HG02759 (cell line): ENCODE measurements at regions not wholly inside any gene's neighbourhood (a gene's known extent, or its start where the extent isn't known, plus 50 kb on each side); places are given as distances from the start of the nearest gene placed in this dataset.

Experiments used
- ATAC-seq: cut with Tn5 transposase; IDR thresholded peaks from one replicate; pipeline ENCODE4 v1.9.1; 2021; ENCODE audit warnings: mild to moderate bottlenecking, moderate library complexity; ENCODE audit not compliant: unreplicated experiment

DNA sequence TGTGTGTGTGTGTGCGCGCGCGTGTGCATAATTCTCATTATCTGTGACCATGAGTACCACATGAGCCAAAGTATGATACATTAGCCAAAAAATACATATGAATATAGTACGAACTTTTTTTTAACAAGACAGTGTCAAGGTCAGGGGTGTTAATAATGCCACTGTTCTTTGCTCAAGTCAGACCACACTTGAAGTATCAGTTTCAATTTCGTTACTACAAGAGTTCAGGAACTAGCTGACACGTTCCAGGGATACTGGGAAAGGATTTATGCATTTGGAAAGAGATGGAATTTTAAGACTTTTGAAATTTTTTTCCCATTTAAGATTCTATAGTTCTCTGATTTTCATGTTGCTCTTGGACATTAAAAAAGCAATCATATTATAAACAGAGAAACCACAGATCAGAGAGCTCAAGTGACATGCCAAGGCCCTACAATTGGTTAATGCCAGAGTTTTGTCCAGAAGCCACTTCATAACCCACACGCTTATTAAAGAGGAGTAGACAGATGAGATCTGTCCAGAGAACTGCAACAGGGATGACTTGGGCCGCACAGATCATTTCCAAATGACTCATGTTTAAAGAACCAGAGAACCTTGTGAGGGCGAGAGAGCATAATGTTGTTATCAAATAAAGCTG, 718.8 kb upstream of the SGCG start:
- no peak for ATAC-seq

- ATAC-seq, result no peak
Measured at GRCh38 chr13:22463089-22463488, 717.7 kb upstream of the SGCG start.

GRCh38 chr13:22468045-22468444, 712.7 kb upstream of the SGCG start:
- ATAC-seq, result no peak

GRCh38 chr13:22468824-22469223, 712.0 kb upstream of the SGCG start:
- no peak for ATAC-seq

- no peak for ATAC-seq
Measured at GRCh38 chr13:22469452-22469851, 711.3 kb upstream of the SGCG start.

DNA sequence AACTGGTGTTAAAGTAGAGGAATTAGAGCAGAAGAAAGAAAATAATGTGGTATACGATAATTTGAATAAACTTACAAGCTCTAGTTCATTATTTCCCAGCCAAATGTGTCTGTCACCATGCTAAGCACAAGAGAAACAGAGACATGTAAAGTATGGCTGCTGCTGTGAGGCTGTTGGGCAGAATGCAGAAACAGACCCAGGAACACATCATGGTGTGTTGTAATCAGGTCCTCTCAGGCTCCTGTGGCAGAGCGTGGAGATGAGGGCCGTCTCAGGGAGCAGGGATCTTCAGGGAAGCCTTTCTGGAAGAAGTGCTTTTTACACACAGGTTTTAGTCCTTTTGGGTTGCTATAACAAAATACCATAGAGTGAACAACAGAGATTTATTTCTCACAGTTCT, 710.7 kb upstream of the SGCG start:
- ATAC-seq, result no peak

DNA sequence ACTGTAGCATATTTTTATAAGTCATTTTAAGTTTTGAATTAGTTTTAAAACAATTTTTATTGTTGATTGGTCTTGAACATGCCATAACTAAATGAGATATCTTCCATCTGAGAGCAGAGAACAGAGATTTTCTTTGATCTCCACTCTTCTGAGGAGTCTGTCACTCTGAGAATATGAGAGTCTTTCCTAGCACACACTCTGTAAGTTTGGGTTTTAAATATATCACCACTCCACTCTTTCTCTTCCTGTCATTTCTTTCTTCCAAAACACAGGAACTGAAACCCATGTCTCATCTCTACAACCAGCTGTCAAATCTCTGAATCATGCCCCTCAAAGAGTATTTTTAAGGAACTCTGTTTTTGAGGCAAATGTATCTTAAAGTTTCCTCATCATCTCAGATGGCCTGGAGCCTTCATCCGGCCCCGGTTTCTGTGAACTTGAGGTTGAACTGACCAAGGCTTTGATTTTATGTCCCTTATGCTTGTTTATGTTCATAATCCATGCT, 698.2 kb upstream of the SGCG start:
- ATAC-seq, result no peak

DNA sequence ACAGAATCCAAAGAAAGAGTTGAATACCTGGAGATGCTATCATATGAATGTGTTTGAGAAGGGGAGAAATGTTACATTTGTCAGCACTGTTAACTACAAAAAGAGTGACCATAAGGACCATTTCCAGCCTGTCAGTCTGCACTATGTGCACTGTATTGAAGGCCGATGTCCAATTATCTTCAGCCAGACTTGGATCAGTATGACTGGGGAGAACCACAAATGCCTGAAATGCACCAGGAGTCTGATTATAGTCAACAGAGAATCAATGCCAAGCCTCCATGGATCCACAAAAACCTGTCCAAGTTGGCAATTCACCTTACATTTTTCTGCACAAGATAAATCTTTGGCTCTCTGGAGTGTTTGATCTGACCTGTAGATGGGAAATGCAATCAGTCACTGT, 697.5 kb upstream of the SGCG start:
- no peak for ATAC-seq

DNA sequence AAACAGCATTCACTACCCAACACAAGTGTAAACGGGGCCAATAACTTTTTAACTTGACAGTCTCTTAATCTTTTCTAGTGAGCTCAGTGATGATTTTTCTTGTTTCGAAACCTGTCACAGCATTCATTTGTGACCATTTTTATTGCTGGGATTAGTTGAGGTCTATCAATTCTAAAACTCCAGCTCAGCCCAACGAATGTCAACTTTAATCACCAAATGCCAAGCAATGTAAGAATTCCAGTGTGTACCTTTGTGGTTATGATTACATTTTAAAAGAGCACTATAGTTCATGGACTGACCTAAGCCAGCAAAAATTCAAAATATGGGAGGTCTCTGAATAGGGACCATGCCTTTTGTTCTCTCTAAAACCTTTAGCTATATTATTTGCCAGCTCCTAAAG, 694.3 kb upstream of the SGCG start:
- ATAC-seq, result no peak

- no peak for ATAC-seq
Measured at GRCh38 chr13:22487932-22488331, 692.8 kb upstream of the SGCG start.

GRCh38 chr13:22489771-22490170, 691.0 kb upstream of the SGCG start:
- no peak for ATAC-seq

DNA sequence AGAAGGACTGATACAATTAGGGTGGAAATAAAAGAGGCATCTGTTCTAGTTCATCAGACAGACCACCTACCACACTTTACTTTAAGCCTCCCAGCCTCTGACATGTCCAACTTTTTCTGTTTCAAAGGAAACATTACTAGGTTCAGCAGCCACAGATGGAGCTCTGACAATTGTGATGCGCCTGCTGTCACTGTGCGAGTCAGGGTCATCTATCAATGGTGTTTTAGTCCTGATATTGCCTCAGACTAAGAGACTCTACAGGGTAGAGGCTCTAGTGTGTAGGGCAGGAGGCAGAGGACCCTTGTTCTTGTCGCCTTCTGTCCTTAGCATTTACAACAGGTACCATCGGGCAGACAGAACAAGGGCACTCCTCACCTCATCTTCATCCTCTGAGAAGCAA, 685.0 kb upstream of the SGCG start:
- ATAC-seq, result no peak

DNA sequence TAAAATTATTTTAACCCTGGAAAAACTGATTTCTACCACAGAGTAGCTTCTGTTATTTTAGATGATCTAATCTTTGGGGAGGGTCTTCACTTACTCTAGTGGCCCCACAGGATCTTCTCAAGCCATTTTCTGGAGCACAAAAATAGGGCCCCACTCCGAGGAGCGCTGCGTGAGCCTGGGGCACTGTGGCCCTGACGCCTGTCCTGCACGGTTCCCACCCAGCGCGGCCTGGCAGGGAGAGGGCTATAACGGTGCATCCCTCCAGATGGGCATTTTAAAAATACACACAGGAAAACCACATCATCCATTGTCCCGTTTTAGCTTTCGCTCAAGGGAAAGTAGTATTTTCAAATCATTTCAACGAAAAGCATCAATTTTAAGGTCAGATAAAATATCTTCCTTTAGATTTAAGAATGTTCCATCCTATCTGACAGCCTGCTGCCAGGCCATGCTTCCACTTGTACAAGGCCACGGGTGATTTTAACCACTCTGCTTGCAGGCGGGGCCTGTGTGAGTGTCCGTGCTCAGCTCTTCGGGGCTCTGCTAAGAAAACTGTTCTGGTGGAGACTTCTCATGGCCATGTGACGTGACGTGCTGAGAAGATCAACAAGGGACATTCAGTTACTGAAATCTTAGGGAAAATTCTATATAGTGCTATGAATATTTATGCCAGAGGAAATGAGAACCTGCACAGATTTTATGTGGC, 683.8 kb upstream of the SGCG start:
- ATAC-seq, result no peak

DNA sequence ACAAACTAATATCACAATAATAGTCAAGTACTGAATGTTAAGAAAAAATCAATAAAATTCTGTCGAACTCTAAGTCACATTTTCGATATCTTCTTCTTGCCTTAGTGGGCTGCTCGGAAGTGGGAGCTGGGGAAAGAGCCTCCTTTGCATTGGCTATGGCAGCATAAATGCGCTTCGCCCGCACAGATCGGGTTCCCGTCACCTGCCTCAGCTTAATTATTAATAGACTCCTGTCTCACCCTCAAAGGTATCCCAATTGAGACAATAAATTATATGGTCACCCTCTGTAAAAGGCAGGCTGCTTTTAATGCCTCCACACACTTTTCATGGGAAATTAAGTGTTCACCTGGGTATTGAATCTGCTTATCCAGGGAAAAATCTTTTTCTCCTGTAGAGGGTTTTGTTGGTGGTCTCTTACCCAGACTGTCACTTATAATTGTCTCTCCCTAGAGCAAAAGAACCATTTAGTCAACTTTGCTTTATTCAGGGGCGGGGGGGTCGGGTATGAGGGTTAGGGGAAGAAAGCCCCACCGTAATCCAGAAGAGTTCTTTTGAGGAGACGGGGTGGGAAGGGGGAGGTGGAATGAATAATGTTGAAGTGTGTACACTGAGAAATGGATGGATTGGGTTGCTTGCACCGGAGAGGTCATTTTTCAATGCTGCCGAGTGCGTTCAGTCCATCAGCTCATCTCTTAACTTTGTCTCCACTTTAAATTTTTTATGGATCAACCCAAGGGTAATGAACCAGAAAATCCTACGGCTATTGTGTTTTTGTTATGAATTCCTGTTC, 682.6 kb upstream of the SGCG start:
- no peak for ATAC-seq

DNA sequence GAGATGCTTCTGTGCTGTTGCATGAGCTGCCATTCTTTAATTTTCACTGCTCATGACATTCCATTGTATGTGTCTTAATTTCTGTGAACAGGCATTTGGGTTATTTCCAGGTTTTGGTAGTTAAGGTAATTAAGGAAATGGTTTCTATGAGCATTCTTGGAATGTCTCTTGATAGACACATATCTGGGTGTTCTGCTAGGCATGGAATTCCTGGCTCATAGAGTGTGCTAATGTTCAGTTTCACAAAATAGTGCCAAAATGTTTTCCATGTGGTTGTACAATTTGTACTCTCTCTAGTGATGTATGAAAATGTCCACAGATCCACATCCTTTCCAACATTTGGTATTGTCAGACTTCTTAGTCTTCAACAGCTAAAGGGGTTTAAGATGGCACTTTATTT, 680.9 kb upstream of the SGCG start:
- ATAC-seq, result no peak

GRCh38 chr13:22505489-22505888, 675.3 kb upstream of the SGCG start:
- no peak for ATAC-seq

GRCh38 chr13:22506096-22506691, 674.6 kb upstream of the SGCG start:
- no peak for ATAC-seq

DNA sequence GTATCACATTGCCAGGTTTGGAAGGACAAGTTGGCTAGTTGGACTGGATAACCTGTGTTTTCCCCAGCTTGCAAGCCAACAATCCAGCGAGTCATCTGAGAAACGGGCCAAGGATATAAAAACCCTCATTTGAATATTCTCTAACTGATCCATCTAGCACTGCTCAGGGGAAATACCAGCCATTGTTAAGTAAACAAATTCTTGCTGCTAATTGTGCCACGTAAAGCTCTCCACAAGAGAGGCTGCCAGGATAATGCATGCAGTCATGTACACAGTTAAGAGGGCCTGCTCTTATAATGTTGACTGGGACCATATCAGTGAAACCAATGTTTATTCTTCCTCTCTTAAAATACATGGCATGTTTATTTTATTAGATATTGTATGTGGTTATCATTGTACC, 663.2 kb upstream of the SGCG start:
- no peak for ATAC-seq

DNA sequence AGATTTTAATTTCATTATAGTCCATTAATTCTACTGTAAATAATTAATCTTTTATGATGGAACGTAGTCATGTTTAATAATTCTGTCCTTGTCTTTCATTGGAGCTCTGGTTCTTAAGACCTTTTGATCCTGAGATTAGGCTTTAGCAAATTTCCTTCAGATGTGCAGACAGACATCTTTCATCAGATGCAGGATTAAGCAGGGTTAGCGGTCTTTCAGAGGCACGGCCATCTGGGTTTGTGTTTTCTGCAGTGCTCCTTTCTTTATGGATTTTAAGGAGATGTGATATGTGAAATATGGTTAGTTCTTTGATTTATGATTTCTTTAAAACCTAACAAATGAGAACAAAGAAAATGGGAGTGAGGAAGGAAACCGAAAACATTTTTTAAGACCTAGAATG, 643.9 kb upstream of the SGCG start:
- no peak for ATAC-seq

GRCh38 chr13:22538400-22538799, 642.4 kb upstream of the SGCG start:
- no peak for ATAC-seq

DNA sequence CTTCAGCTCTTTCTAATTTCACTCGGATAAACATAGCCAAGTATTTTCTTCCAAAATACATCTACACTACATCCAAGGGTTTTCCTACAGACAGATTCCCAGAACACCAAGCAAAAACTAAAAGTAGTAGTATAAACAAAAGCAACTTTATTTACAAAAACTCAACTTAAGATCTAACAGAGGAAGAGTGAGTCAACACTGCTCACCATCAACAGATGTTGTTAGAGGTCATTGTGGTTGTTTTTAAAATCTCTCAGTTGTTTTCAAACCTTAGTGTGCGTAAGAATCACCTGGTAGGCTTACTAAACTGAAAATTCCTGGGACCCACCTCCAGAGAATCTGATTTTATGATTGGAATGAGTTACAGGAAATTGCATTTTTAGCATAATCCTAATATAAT, 631.7 kb upstream of the SGCG start:
- ATAC-seq, result no peak

DNA sequence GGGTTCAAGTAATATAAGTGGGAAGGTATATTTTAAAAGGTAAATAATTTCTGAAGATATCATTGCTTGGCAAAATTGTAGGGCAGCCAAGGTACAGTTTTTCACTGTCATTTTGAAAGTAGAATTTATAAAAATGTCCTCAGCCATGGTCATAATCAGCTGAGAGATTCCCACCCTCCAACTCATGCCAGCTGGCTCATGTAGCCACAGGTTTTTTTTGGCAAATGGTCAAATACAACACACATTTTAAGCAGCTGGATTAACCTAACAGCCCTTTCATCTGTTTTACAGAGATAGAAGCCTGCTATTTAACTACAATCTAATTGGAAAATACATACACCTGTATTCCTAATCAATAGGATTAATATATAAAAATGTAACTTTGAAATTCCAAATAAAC, 619.2 kb upstream of the SGCG start:
- no peak for ATAC-seq
